Duodenal mucosa (tissue), 2 donors: ENCODE measurements at regions not wholly inside any gene's neighbourhood (a gene's known extent, or its start where the extent isn't known, plus 50 kb on each side); places are given as distances from the start of the nearest gene placed in this dataset.

Experiments used
- H3K27ac ChIP-seq: one replicate; pipeline ENCODE4 v1.7.0; 2013; ENCODE audit warnings: low read depth, low read length
- H3K27me3 ChIP-seq, 2 donors: one replicate each; pipeline ENCODE4 v1.7.0; 2013; ENCODE audit warnings: low read length in 2 of 2, control low read depth in 1 of 2; ENCODE audit not compliant: insufficient read depth in 2 of 2, control insufficient read depth in 1 of 2
- H3K36me3 ChIP-seq, 2 donors: one replicate each; pipeline ENCODE4 v1.7.0; 2013; ENCODE audit warnings: low read length in 2 of 2, control low read depth in 1 of 2; ENCODE audit not compliant: insufficient read depth in 2 of 2, control insufficient read depth in 1 of 2
- H3K4me1 ChIP-seq, 2 donors: one replicate each; pipeline ENCODE4 v1.7.0; 2013; ENCODE audit warnings: low read length in 2 of 2, control low read depth in 1 of 2; ENCODE audit not compliant: insufficient read depth in 2 of 2, control insufficient read depth in 1 of 2
- H3K4me3 ChIP-seq, 2 donors: one replicate each; pipeline ENCODE4 v1.7.0; 2013; ENCODE audit warnings: low read length in 2 of 2, low read depth in 1 of 2
- H3K9ac ChIP-seq, 2 donors: one replicate each; pipeline ENCODE4 v1.7.0; 2013; ENCODE audit warnings: low read length in 2 of 2, low read depth in 1 of 2
- H3K9me3 ChIP-seq, 2 donors: one replicate each; pipeline ENCODE4 v1.7.0; 2013; ENCODE audit warnings: low read length in 2 of 2, control low read depth in 1 of 2; ENCODE audit not compliant: control insufficient read depth in 1 of 2

DNA sequence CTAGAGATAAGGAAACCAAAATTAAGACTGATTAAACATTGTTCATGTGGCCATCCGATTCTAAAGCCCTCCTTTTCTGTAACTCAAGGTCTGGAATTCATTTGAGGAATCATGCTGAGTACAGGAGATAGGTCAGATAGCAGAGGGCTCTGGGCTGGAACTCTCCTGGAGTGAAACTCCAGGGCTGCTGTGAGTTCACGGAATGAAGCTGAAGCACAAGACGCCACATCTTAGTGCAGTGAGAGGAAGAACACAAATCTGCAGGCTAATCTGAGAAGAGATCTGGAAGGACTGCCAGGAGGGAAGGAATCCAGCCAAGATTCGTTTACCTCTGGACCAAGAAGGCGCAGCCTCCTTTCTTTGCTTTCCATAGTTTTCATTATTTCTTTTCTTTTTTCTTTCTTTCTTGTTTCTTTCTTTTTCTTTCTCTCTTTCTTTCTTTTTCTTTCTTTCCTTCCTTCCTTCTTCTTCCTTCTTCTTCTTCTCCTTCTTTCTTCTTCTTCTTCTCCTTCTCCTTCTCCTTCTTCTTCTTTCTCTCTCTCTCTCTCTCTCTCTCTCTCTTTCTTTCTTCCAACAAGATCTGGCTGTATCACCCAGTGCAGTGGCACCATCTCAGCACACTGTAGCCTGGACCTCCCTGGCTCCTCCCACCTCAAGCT, 74.8 kb upstream of the ATP1B1 start:
- Histone ChIP-seq H3K27me3 (no peaks in the 10 kb centered on the region), H3K27ac (no peak overlapping the region), H3K4me1 (no peaks in the 10 kb centered on the region), H3K4me3 (no peak overlapping the region), H3K9ac (no peak overlapping the region), H3K36me3 (no peaks in the 10 kb centered on the region), H3K9me3 (peaks cover 0 to 4% of the 10 kb centered on the region in 2 donors)

- no peaks in the 10 kb centered on the region for H3K27me3 ChIP-seq
- H3K4me1 ChIP-seq: peaks cover 21% of the 10 kb centered on the region in 2 donors
- H3K9ac ChIP-seq: no peak overlapping the region
- H3K36me3 ChIP-seq: no peaks in the 10 kb centered on the region
- no peak overlapping the region for H3K27ac ChIP-seq
- no peak overlapping the region for H3K4me3 ChIP-seq
- H3K9me3 ChIP-seq: peaks cover 0 to 10% of the 10 kb centered on the region in 2 donors
Observed at GRCh38 chr1:169041366-169041765, 65.1 kb upstream of the ATP1B1 start.

DNA sequence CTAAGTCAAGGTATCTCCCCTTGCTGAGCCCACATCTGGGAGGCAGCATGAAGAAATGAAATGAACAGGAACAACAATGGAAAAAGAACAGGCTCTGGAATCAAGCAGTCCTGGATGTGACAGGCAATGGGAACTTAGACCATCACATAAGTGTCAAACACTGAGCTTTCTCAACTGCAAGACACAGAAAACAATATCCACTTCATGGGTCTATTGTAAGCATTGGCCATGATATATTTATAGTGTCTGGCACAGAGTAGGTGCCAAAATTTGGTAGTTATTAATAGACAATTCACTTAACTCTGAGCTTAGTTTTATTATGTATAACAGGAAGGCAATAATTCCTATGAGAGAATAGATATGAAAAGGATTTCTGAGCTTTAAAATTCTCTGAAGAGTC, 64.1 kb upstream of the ATP1B1 start:
- Histone ChIP-seq H3K9ac (no peak overlapping the region), H3K27ac (no peak overlapping the region), H3K9me3 (peaks cover 0 to under 1% of the 10 kb centered on the region in 2 donors), H3K27me3 (no peaks in the 10 kb centered on the region), H3K4me1 (peaks cover 30 to 31% of the 10 kb centered on the region in 2 donors), H3K36me3 (no peaks in the 10 kb centered on the region), H3K4me3 (no peak overlapping the region)

DNA sequence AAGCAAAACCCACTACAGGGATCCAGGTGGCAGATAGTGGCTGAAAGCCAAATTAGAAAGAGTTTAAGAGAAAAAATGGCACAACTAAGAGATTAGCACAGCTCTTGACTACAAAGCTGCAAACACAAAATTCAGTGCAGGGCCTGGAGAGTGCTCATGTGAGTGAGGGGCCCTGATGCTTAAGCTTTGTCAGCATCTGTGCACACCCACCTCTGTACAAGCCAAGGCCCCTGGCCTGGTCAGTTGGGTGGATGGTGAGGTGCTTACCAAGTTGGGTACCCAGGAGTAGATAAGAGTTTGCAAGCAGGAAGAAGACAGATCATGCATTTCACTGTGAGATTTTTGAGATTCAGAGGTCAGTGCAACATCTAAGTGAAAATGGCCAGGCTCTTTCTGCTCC, 62.7 kb upstream of the ATP1B1 start:
- Histone ChIP-seq H3K36me3 (no peaks in the 10 kb centered on the region), H3K9me3 (no peaks in the 10 kb centered on the region), H3K4me3 (no peak overlapping the region), H3K27me3 (no peaks in the 10 kb centered on the region), H3K27ac (no peak overlapping the region), H3K4me1 (peaks cover 40 to 41% of the 10 kb centered on the region in 2 donors), H3K9ac (no peak overlapping the region)

- Histone ChIP-seq H3K4me1 (peaks cover 40 to 41% of the 10 kb centered on the region in 2 donors), H3K27ac (no peak overlapping the region), H3K9ac (no peak overlapping the region)
Observed at GRCh38 chr1:169044296-169044695, 62.2 kb upstream of the ATP1B1 start.

DNA sequence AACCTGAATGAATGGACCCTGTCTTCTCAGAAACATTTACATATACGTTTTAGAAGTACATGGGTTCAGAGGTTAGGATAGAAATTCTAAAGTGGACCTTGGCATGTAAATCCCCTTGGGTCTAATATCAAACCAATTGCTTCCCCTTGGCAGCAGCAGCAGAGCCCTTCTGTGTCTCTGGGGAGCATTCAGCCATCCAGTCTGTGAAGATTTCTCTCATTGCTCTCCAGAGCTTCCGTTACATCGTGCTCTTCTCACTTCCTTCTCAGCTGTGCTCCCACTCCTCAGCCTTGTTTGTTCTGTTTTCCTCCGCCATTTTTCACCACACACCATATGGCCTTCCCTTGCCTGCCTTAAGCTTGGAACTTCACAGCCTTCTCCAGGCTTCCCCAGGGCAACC, 61.5 kb upstream of the ATP1B1 start:
- H3K4me3 ChIP-seq: no peak overlapping the region
- no peaks in the 10 kb centered on the region for H3K9me3 ChIP-seq
- H3K36me3 ChIP-seq: no peaks in the 10 kb centered on the region
- H3K27ac ChIP-seq: no peak overlapping the region
- peaks cover 40 to 41% of the 10 kb centered on the region in 2 donors for H3K4me1 ChIP-seq
- H3K9ac ChIP-seq: no peak overlapping the region
- H3K27me3 ChIP-seq: no peaks in the 10 kb centered on the region

More at GRCh38 chr1:169044296-169044695, 62.2 kb upstream of the ATP1B1 start:
- Histone ChIP-seq H3K4me3 (no peak overlapping the region), H3K9me3 (no peaks in the 10 kb centered on the region), H3K27me3 (no peaks in the 10 kb centered on the region), H3K36me3 (no peaks in the 10 kb centered on the region)

DNA sequence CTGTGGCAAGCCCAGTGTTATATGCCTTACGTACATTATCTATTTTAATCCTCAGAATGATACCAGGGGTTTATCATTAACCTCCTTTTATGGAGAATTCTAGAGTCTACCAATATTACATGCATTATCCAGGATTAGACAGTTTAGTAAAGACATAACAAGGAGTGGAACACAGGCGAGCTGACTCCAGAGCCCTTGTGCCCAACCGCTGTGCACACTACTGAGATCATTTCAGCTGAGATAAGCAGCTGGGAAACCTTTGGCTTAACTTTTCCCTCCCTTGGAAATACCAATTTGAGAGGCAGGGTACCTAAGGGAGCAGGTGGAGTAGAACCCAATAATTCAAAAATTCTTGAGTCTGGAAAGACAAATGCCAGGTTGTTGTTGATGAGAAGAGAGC, 59.8 kb upstream of the ATP1B1 start:
- Histone ChIP-seq H3K9ac (no peak overlapping the region), H3K27ac (no peak overlapping the region), H3K36me3 (no peaks in the 10 kb centered on the region), H3K9me3 (no peaks in the 10 kb centered on the region), H3K4me1 (peaks cover 43 to 44% of the 10 kb centered on the region in 2 donors), H3K4me3 (no peak overlapping the region), H3K27me3 (no peaks in the 10 kb centered on the region)

- Histone ChIP-seq H3K36me3 (no peaks in the 10 kb centered on the region), H3K9ac (no peak overlapping the region), H3K4me3 (no peak overlapping the region), H3K27me3 (no peaks in the 10 kb centered on the region), H3K9me3 (no peaks in the 10 kb centered on the region), H3K27ac (no peak overlapping the region), H3K4me1 (peaks cover 46 to 48% of the 10 kb centered on the region in 2 donors)
Observed at GRCh38 chr1:169047074-169047473, 59.4 kb upstream of the ATP1B1 start.

GRCh38 chr1:169048043-169048442, 58.4 kb upstream of the ATP1B1 start:
- no peak overlapping the region for H3K4me3 ChIP-seq
- no peak overlapping the region for H3K27ac ChIP-seq
- H3K36me3 ChIP-seq: no peaks in the 10 kb centered on the region
- H3K4me1 ChIP-seq: peaks cover 53 to 55% of the 10 kb centered on the region in 2 donors
- no peak overlapping the region for H3K9ac ChIP-seq
- no peaks in the 10 kb centered on the region for H3K27me3 ChIP-seq
- no peaks in the 10 kb centered on the region for H3K9me3 ChIP-seq

GRCh38 chr1:169049258-169049938, 57.1 kb upstream of the ATP1B1 start:
- H3K9ac ChIP-seq: no peak overlapping the region
- H3K4me3 ChIP-seq: no peak overlapping the region
- no peaks in the 10 kb centered on the region for H3K27me3 ChIP-seq
- H3K36me3 ChIP-seq: no peaks in the 10 kb centered on the region
- H3K4me1 ChIP-seq: peaks cover 42 to 50% of the 10 kb centered on the region in 2 donors
- H3K27ac ChIP-seq: no peak overlapping the region
- H3K9me3 ChIP-seq: no peaks in the 10 kb centered on the region
